ENCODE measurements at regions not wholly inside any gene's neighbourhood (a gene's known extent, or its start where the extent isn't known, plus 50 kb on each side); places are given as distances from the start of the nearest gene placed in this dataset.
"Not testable (repeated sequence)": the region's sequence is repeated elsewhere in the genome, so short reads cannot be mapped to it uniquely, and the experiment has no call there.

DNA sequence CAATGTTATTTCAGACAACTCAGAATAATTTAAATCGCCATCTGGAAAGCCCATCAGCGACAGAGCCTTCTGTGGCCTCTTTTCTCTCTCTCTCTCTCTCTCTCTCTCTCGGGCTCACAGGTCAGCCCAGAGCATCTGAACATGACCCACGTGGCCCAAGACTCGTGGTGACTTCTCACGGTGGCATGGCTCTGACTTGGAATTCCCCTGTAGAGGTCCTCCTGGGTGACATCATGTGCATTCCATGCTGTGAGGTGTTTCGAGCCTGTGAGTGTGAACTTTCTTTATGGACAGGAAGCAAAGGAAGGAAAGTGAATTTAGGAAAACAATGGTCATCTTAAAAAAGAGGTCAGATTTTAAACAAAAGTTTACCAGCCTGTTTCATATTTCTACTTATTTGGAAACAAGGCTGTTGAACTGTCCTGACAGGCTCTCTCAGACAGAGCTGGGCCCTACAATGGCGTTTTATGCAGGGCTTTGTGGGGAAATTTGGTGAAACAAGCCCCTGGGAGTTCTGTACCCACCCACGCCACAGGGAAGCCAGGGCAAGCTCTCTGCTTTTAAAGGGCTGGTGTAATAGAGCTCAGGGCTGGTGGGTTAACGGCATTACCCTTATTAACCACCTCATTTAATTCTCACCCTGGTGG is 359.7 kb upstream of the ZNF32 start:
- no peak for TF ChIP-seq ZFX (IDR thresholded peaks at IDR 0.05)
- TF ChIP-seq, protein P1, sequence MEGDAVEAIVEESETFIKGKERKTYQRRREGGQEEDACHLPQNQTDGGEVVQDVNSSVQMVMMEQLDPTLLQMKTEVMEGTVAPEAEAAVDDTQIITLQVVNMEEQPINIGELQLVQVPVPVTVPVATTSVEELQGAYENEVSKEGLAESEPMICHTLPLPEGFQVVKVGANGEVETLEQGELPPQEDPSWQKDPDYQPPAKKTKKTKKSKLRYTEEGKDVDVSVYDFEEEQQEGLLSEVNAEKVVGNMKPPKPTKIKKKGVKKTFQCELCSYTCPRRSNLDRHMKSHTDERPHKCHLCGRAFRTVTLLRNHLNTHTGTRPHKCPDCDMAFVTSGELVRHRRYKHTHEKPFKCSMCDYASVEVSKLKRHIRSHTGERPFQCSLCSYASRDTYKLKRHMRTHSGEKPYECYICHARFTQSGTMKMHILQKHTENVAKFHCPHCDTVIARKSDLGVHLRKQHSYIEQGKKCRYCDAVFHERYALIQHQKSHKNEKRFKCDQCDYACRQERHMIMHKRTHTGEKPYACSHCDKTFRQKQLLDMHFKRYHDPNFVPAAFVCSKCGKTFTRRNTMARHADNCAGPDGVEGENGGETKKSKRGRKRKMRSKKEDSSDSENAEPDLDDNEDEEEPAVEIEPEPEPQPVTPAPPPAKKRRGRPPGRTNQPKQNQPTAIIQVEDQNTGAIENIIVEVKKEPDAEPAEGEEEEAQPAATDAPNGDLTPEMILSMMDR (conservative IDR thresholded peaks at IDR 0.05): no peak
- H3K27ac ChIP-seq: no peak overlapping the region

DNA sequence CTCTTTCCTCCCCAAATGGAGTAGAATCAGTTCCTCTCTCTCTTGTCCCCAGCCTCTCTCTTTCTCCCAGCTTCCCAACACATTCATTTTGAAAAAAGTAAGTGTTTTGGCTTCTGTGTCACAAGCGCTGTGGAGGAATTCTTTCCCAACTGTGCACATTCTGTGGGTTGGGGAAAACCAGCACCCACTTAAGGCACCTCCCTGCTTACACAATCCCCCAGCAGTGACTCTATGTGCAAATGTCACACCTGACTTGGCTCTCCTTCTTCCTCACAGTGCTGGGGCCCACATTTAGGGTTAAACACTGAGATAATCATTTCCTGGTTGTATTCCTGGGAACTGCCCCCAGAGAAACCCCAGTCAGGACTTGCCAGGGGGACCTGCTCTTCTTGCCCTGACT is 358.1 kb upstream of the ZNF32 start:
- TF ChIP-seq, protein P1 (conservative IDR thresholded peaks at IDR 0.05): no peak
- no peak for TF ChIP-seq ZFX (IDR thresholded peaks at IDR 0.05)
- H3K27ac ChIP-seq: no peak overlapping the region

- no peak overlapping the region for H3K27ac ChIP-seq
- TF ChIP-seq ZFX (IDR thresholded peaks at IDR 0.05): no peak
- TF ChIP-seq, protein P1 (conservative IDR thresholded peaks at IDR 0.05): no peak
These were observed 357.1 kb upstream of the ZNF32 start for GRCh38 chr10:44005788-44006099.

GRCh38 chr10:44004913-44005787 is 356.5 kb upstream of the ZNF32 start:
- TF ChIP-seq, protein P1 (conservative IDR thresholded peaks at IDR 0.05): no peak
- TF ChIP-seq ZFX (IDR thresholded peaks at IDR 0.05): no peak
- no peak overlapping the region for H3K27ac ChIP-seq

GRCh38 chr10:43998021-43998809 is 349.5 kb upstream of the ZNF32 start:
- no peak for TF ChIP-seq ZFX (IDR thresholded peaks at IDR 0.05)
- TF ChIP-seq, protein P1 (conservative IDR thresholded peaks at IDR 0.05): no peak
- H3K27ac ChIP-seq: no peak overlapping the region

- no peak overlapping the region for H3K27ac ChIP-seq
- no peak for TF ChIP-seq ZFX (IDR thresholded peaks at IDR 0.05)
- TF ChIP-seq, protein P1 (conservative IDR thresholded peaks at IDR 0.05): no peak
These were observed 348.6 kb upstream of the ZNF32 start for GRCh38 chr10:43997330-43997729.

DNA sequence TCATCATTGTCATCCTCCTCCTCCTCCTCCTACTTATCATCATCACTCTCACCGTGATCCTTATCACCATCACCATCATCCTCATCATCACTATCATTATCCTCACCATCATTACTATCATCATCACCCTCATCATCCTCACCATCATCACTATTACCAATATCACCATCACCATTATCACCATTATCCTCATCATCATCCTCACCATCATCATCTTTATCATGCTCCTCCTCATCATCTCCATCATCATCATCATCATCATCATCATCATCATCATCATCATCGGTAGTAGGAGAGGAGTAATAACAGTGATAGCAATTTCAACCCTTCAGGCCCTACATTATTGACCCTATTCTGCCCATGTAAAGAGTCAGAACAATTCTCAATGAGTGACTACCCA is 345.9 kb upstream of the ZNF32 start:
- TF ChIP-seq ZFX (IDR thresholded peaks at IDR 0.05): no peak
- TF ChIP-seq, protein P1 (conservative IDR thresholded peaks at IDR 0.05): no peak
- no peak overlapping the region for H3K27ac ChIP-seq

DNA sequence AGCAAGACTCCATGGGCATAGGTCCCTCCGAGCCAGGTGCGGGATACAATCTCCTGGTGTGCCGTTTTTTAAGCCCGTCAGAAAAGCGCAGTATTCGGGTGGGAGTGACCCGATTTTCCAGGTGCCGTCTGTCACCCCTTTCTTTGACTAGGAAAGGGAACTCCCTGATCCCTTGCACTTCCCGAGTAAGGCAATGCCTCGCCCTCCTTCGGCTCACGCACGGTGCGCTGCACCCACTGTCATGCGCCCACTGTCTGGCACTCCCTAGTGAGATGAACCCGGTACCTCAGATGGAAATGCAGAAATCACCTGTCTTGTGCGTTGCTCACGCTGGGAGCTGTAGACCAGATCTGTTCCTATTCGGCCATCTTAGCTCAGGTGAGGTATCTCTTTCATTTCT is 344.1 kb upstream of the ZNF32 start:
- not testable (repeated sequence) for H3K27ac ChIP-seq
